Lower leg skin (tissue), 4 donors: ENCODE measurements at regions not wholly inside any gene's neighbourhood (a gene's known extent, or its start where the extent isn't known, plus 50 kb on each side); places are given as distances from the start of the nearest gene placed in this dataset.
A peak's percentile ranks its signal among the peaks of the same experiment; 100 is the strongest.

Source experiments
- DNase-seq, 2 donors: peaks; one replicate each; pipeline ENCODE4 v3.0.0-alpha.2; 2019; ENCODE audit warnings: low spot score in 2 of 2
- H3K4me3 ChIP-seq: fragments of 200-600 bp; sonication (generic); 2 replicates; pipeline ENCODE4 v1.5.1; 2017; ENCODE audit warnings: mild to moderate bottlenecking, low read depth; ENCODE audit not compliant: poor library complexity, severe bottlenecking
- CTCF ChIP-seq, 3 donors: fragments of 450-650 bp; IDR thresholded peaks; one replicate each; pipeline ENCODE4 v1.5.1; 2016; ENCODE audit warnings: antibody characterized with exemption in 3 of 3, mild to moderate bottlenecking in 3 of 3, moderate library complexity in 2 of 3
- POLR2A ChIP-seq, 2 donors: fragments of 450-650 bp; IDR thresholded peaks; one replicate each; pipeline ENCODE4 v1.6.1; 2016 to 2017; ENCODE audit warnings: antibody characterized with exemption in 2 of 2, mild to moderate bottlenecking in 1 of 2, moderate library complexity in 1 of 2
- WGBS, 2 donors: methylation state at CpG; one replicate each; pipeline ENCODE4 v1.1.5; 2018; 5-methylcytosine and 5-hydroxymethylcytosine counted together
- intact Hi-C: fragments of 100-400 bp; cut with DNase I; formaldehyde crosslinking; loops from one replicate; pipeline ENCODE4 v1.15.0; 2023; ENCODE audit warnings: low total_unique reads

- 73 to 75% methylated on average over 18 of the region's 18 CpGs for WGBS, 2 donors
- no peak for DNase-seq
- TF ChIP-seq CTCF (IDR thresholded peaks at IDR 0.05) (no peak), POLR2A (IDR thresholded peaks at IDR 0.05) (no peak)
- H3K4me3 ChIP-seq = no peak overlapping the region
- intact Hi-C loops = no loop called here
These were observed 573.2 kb downstream of the ZEB2 start for GRCh38 chr2:143946436-143947391.

DNA sequence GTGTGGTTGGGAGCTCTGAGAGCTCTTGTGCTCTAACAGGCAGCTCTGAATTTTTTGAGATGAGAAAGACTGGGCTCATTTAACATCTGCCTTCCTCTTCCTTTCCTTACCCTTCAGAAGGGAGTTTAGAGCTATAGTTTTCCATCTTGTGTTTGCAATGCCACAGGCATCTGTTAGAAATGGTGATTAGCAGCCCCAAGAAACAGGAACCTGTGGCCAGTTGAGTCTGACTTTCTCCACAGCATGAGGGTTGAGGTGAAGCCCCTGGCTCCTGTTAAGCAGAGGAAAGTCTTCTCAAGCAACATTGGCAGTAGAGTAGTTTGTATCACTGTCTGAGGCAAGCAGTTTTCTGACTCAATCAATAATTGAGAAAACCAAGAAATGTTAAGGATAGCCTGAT lies 577.4 kb downstream of the ZEB2 start:
- TF ChIP-seq POLR2A (IDR thresholded peaks at IDR 0.05) (no peak), CTCF (IDR thresholded peaks at IDR 0.05) (no peak)
- intact Hi-C loops = no loop called here
- DNase-seq = no peak
- H3K4me3 ChIP-seq = no peak overlapping the region

DNA sequence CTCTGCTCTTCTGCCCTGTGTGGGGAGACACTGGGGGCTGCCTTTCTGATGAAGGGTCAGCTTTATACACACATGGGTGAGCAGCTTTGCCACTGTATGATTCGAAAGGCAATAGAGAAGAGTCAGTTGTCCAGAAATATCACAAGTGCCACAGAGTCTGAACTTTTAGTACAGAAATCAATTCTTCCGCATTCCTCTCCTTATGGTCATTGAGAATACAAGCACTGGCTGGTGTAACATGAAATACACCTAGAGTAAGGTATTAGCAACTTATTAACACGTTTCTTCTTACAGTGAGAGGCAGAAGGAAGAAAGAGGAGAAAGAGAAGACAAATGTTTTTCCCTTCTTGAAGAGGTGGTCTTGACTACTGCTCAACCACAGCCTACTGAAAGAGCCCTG lies 579.2 kb downstream of the ZEB2 start:
- no peak for TF ChIP-seq CTCF (IDR thresholded peaks at IDR 0.05)
- no peak for TF ChIP-seq POLR2A (IDR thresholded peaks at IDR 0.05)
- DNase-seq = no peak
- WGBS, 2 donors = 93 to 96% methylated on average over 3 of the region's 3 CpGs
- intact Hi-C loops = no loop called here
- no peak overlapping the region for H3K4me3 ChIP-seq

- TF ChIP-seq POLR2A (IDR thresholded peaks at IDR 0.05) (no peak), CTCF (IDR thresholded peaks at IDR 0.05) (no peak)
- no peak overlapping the region for H3K4me3 ChIP-seq
- 26 to 39% methylated on average over 6 of the region's 6 CpGs for WGBS, 2 donors
- no peak for DNase-seq
- intact Hi-C loops = no loop called here
These were observed 580.1 kb downstream of the ZEB2 start for GRCh38 chr2:143939626-143940330.

GRCh38 chr2:143937723-143938350 lies 582.1 kb downstream of the ZEB2 start:
- intact Hi-C loops = no loop called here

More at GRCh38 chr2:143937723-143938350, 582.1 kb downstream of the ZEB2 start:
- DNase-seq = no peak
- H3K4me3 ChIP-seq = peak overlapping the region; percentile 36
- TF ChIP-seq POLR2A (IDR thresholded peaks at IDR 0.05) (no peak), CTCF (IDR thresholded peaks at IDR 0.05) (no peak)
- WGBS, 2 donors = 21 to 25% methylated on average over 11 of the region's 11 CpGs
